ENCODE measurements at regions not wholly inside any gene's neighbourhood (a gene's known extent, or its start where the extent isn't known, plus 50 kb on each side); places are given as distances from the start of the nearest gene placed in this dataset. TPM values are rescaled to one million over a fixed set of nuclear protein-coding genes. Genes with fewer than 3 reads are reported as not detected.

Small RNA genes lying in the stretch of these regions (small RNA-seq; reads per million reads assigned to genes)
- gene AL161629.2 (ENCODE audit: insufficient read length, low read depth) (not detected), gene MIR4290 (ENCODE audit: insufficient read length, low read depth) (not detected)
